ENCODE measurements at regions not wholly inside any gene's neighbourhood (a gene's known extent, or its start where the extent isn't known, plus 50 kb on each side); places are given as distances from the start of the nearest gene placed in this dataset.

DNA sequence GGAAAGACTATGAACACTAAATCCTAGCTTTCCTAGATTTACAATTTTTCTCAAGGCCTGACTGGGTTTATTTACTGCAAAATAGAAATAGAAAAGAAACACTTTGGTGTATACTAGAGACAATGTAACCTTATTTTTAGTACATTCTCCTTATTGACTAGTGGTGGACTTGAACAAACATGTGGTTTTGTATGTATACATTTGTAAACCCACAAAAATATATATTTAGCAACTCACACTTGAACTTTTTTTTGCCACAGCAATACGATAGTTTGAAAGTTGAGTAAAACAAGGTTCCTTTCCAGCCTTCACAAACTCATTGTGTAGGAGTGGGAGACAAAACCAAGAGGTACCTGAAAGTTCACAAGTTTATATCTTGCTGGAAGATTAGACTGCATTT is 1633.4 kb upstream of the LRRTM1 start:
- Histone ChIP-seq H3K4me3 (ENCODE audit: control insufficient read depth in 1 of 2, extremely low read depth in 1 of 2, low read length in 1 of 2) (no peak overlapping the region), H3K27me3 (replicated peaks in 1 of 2; ENCODE audit: control insufficient read depth in 2 of 2, extremely low read depth in 1 of 2, insufficient read depth in 2 of 2, low read length in 1 of 2) (no peaks in the 10 kb centered on the region), H3K4me1 (ENCODE audit: control insufficient read depth in 1 of 2, extremely low read depth in 1 of 2, insufficient read depth in 2 of 2, low read length in 2 of 2) (no peaks in the 10 kb centered on the region), H3K9me3 (peaks cover 5% of the 10 kb centered on the region), H3K27ac (ENCODE audit: low read length) (no peak overlapping the region), H3K36me3 (ENCODE audit: control insufficient read depth in 2 of 2, extremely low read depth in 1 of 2, insufficient read depth in 1 of 2, low read length in 1 of 2) (no peaks in the 10 kb centered on the region)
- no peaks in the 10 kb centered on the region for H3K36me3 Mint-ChIP-seq
- DNase-seq (no peak), ATAC-seq (replicated peaks in 1 of 4) (no peak)
- POLR2A ChIA-PET = no interaction called here
- no CpG with 5 or more reads among the region's 1 CpG for WGBS (ENCODE audit: insufficient coverage)
- no peak overlapping the region for H3K27ac Mint-ChIP-seq
- no peak overlapping the region for H3K4me3 Mint-ChIP-seq
- H3K4me1 Mint-ChIP-seq = no peaks in the 10 kb centered on the region
- H3K9me3 Mint-ChIP-seq = peaks cover 5 to 19% (median 16%) of the 10 kb centered on the region in 3 donors
- CTCF ChIA-PET = no interaction called here
- H3K27me3 Mint-ChIP-seq = no peaks in the 10 kb centered on the region

DNA sequence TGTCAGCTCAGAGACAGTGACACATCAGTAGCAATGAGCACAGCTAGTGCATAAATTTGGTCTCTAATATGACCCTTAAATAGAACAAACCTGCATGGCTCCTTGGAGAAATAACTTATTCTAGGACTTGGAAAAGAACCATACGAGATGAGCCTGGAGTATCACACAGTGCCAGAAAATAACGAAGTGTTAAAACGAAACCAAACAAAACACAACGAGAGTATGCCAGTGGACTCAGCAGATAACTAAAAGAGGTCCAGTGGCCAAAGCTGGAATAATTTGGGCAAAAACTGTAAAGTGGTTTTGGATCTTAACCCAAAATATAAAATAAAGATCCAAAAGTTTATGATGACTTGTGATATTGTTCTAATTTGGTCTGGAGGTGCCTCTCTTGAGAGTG is 1599.0 kb upstream of the LRRTM1 start:
- DNase-seq = no peak
- Histone ChIP-seq H3K4me1 (ENCODE audit: control insufficient read depth in 1 of 2, extremely low read depth in 1 of 2, insufficient read depth in 2 of 2, low read length in 2 of 2) (no peaks in the 10 kb centered on the region), H3K4me3 (ENCODE audit: control insufficient read depth in 1 of 2, extremely low read depth in 1 of 2, low read length in 1 of 2) (no peak overlapping the region), H3K27me3 (replicated peaks in 1 of 2; ENCODE audit: control insufficient read depth in 2 of 2, extremely low read depth in 1 of 2, insufficient read depth in 2 of 2, low read length in 1 of 2) (no peaks in the 10 kb centered on the region), H3K9me3 (peaks cover 2% of the 10 kb centered on the region), H3K27ac (ENCODE audit: low read length) (no peak overlapping the region), H3K36me3 (ENCODE audit: control insufficient read depth in 2 of 2, extremely low read depth in 1 of 2, insufficient read depth in 1 of 2, low read length in 1 of 2) (no peaks in the 10 kb centered on the region)
- Mint-ChIP-seq H3K36me3 (no peaks in the 10 kb centered on the region), H3K27ac (no peak overlapping the region), H3K4me1 (no peaks in the 10 kb centered on the region), H3K9me3 (peaks cover 19 to 25% (median 24%) of the 10 kb centered on the region in 3 donors), H3K4me3 (no peak overlapping the region), H3K27me3 (no peaks in the 10 kb centered on the region)
- no peak for ATAC-seq (replicated peaks in 1 of 4)
- ChIA-PET POLR2A (no interaction called here), CTCF (no interaction called here)
- 88% methylated on average over 3 of the region's 4 CpGs for WGBS (ENCODE audit: insufficient coverage)

DNA sequence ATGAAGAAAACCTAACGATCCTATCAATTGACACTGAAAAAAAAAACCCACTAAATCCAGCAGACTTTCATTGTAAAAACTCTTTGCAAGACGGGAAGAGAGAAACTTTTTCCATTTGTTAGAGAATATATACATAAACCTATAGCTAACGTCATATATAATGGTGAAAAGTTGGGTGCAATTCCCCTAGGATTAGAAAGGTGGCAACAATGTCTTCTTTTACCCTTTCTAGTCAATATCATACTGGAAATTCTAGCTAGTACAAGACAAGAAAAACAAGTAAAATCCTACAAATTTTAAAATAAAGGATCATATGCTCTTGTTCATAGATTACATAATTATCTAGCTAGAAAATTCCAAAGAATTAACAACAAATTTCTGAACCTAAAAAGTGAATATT is 1596.5 kb upstream of the LRRTM1 start:
- DNase-seq (no peak), ATAC-seq (replicated peaks in 1 of 4) (no peak)
- WGBS (ENCODE audit: insufficient coverage) = no CpG with 5 or more reads among the region's 3 CpGs
- no peak overlapping the region for H3K4me3 Mint-ChIP-seq
- no peaks in the 10 kb centered on the region for H3K36me3 Mint-ChIP-seq
- ChIA-PET CTCF (no interaction called here), POLR2A (no interaction called here)
- H3K27me3 ChIP-seq (replicated peaks in 1 of 2; ENCODE audit: control insufficient read depth in 2 of 2, extremely low read depth in 1 of 2, insufficient read depth in 2 of 2, low read length in 1 of 2) = no peaks in the 10 kb centered on the region
- no peaks in the 10 kb centered on the region for H3K4me1 ChIP-seq (ENCODE audit: control insufficient read depth in 1 of 2, extremely low read depth in 1 of 2, insufficient read depth in 2 of 2, low read length in 2 of 2)
- no peak overlapping the region for H3K27ac ChIP-seq (ENCODE audit: low read length)
- no peak overlapping the region for H3K4me3 ChIP-seq (ENCODE audit: control insufficient read depth in 1 of 2, extremely low read depth in 1 of 2, low read length in 1 of 2)
- H3K4me1 Mint-ChIP-seq = no peaks in the 10 kb centered on the region
- no peaks in the 10 kb centered on the region for H3K36me3 ChIP-seq (ENCODE audit: control insufficient read depth in 2 of 2, extremely low read depth in 1 of 2, insufficient read depth in 1 of 2, low read length in 1 of 2)
- peaks cover 24 to 28% (median 27%) of the 10 kb centered on the region in 3 donors for H3K9me3 Mint-ChIP-seq
- H3K27me3 Mint-ChIP-seq = no peaks in the 10 kb centered on the region
- no peak overlapping the region for H3K27ac Mint-ChIP-seq
- peaks cover 6% of the 10 kb centered on the region for H3K9me3 ChIP-seq

DNA sequence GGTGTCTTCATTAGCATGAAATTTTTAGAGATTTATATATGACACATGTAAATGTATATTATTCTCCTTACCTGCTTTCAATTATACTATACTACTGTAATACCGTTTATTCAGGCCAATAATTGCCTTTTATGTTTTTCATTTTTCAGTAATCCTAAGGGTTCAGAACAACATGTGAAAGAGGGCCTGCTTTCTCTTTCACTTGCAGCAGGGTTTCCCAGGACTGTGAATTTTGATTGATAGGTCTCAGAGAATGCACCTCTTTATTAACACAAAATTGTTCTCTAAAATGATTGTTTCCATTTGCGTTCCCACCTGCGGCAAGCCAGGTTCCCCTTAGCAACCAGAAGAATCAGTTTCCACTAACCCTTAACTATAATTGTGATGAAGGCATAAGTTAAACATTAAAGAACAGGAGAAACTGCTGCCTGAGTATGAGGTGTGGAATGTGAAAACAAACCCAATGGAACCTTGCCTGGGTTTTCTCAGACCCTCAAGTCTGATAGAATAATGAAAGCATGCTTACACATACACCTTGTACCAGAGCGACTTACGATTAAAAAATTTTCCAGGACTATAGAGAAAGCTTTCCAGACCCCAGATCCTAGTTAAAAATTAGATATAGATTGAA is 1591.2 kb upstream of the LRRTM1 start:
- CTCF ChIA-PET = no interaction called here
- DNase-seq = no peak

DNA sequence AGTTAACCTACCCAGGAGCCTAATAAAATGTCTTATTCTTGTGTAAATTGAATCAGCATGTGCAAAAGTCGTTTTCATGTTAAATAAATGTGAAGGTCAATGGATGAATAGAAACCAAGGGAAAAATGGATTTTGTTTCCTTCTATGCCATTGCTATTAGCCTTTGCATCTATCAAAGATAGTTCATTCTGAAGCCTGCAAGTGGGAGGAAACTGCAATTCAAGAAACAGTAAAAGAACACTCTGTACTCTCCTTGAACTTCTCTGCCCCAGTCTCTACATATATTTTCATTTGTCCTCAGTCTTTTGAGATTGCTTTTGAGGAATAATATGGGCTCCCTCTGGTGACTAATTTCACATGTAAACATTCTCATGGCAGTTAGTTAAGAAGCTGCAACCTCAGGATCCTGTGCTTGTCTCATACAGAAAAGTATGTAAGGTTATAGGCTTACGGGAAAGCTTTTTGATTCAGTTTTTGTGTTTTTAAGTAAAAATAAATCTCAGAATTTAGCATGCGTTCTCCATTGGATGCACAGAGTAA is 1590.0 kb upstream of the LRRTM1 start:
- Histone ChIP-seq H3K27ac (ENCODE audit: low read length) (no peak overlapping the region), H3K4me1 (ENCODE audit: control insufficient read depth in 1 of 2, extremely low read depth in 1 of 2, insufficient read depth in 2 of 2, low read length in 2 of 2) (no peaks in the 10 kb centered on the region), H3K27me3 (replicated peaks in 1 of 2; ENCODE audit: control insufficient read depth in 2 of 2, extremely low read depth in 1 of 2, insufficient read depth in 2 of 2, low read length in 1 of 2) (no peaks in the 10 kb centered on the region), H3K4me3 (ENCODE audit: control insufficient read depth in 1 of 2, extremely low read depth in 1 of 2, low read length in 1 of 2) (no peak overlapping the region), H3K36me3 (ENCODE audit: control insufficient read depth in 2 of 2, extremely low read depth in 1 of 2, insufficient read depth in 1 of 2, low read length in 1 of 2) (no peaks in the 10 kb centered on the region), H3K9me3 (peaks cover 4% of the 10 kb centered on the region)
- H3K9me3 Mint-ChIP-seq = peaks cover 12 to 26% (median 26%) of the 10 kb centered on the region in 3 donors
- WGBS (ENCODE audit: insufficient coverage) = no CpG with 5 or more reads among the region's 3 CpGs
- H3K4me1 Mint-ChIP-seq = no peaks in the 10 kb centered on the region
- H3K27ac Mint-ChIP-seq = no peak overlapping the region
- CTCF ChIA-PET = no interaction called here
- DNase-seq (no peak), ATAC-seq (replicated peaks in 1 of 4) (no peak)
- H3K27me3 Mint-ChIP-seq = no peaks in the 10 kb centered on the region
- no peaks in the 10 kb centered on the region for H3K36me3 Mint-ChIP-seq
- no peak overlapping the region for H3K4me3 Mint-ChIP-seq
- POLR2A ChIA-PET = no interaction called here

More for the DNA sequence above, 1591.2 kb upstream of the LRRTM1 start:
- H3K4me1 Mint-ChIP-seq = no peaks in the 10 kb centered on the region
- Histone ChIP-seq H3K36me3 (ENCODE audit: control insufficient read depth in 2 of 2, extremely low read depth in 1 of 2, insufficient read depth in 1 of 2, low read length in 1 of 2) (no peaks in the 10 kb centered on the region), H3K9me3 (peaks cover 4% of the 10 kb centered on the region), H3K4me3 (ENCODE audit: control insufficient read depth in 1 of 2, extremely low read depth in 1 of 2, low read length in 1 of 2) (no peak overlapping the region), H3K4me1 (ENCODE audit: control insufficient read depth in 1 of 2, extremely low read depth in 1 of 2, insufficient read depth in 2 of 2, low read length in 2 of 2) (no peaks in the 10 kb centered on the region), H3K27ac (ENCODE audit: low read length) (no peak overlapping the region), H3K27me3 (replicated peaks in 1 of 2; ENCODE audit: control insufficient read depth in 2 of 2, extremely low read depth in 1 of 2, insufficient read depth in 2 of 2, low read length in 1 of 2) (no peaks in the 10 kb centered on the region)
- POLR2A ChIA-PET = no interaction called here
- no peak overlapping the region for H3K27ac Mint-ChIP-seq
- no peaks in the 10 kb centered on the region for H3K27me3 Mint-ChIP-seq
- peaks cover 12 to 28% (median 26%) of the 10 kb centered on the region in 3 donors for H3K9me3 Mint-ChIP-seq
- WGBS (ENCODE audit: insufficient coverage) = no CpG with 5 or more reads among the region's 5 CpGs
- H3K4me3 Mint-ChIP-seq = no peak overlapping the region
- no peak for ATAC-seq (replicated peaks in 1 of 4)
- no peaks in the 10 kb centered on the region for H3K36me3 Mint-ChIP-seq

DNA sequence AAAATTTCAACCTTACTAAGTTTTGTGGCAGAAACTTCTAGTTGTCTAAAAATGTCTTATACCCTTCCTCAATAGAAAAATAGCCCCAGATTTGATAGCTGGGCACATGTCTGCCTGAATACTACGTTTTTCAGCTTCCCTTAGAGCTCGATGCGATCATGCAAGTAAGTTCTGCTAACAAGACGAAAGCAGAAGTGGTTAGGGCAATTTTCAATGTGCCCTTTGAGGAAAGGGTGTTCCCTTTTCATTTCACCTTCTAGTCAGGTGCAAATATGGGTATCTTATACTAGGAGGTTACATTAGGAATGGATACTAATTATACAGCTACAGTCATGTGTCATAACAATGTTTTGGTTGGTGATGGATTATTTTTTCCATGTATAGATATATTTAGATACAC is 1572.1 kb upstream of the LRRTM1 start:
- Mint-ChIP-seq H3K27ac (no peak overlapping the region), H3K4me3 (no peak overlapping the region), H3K27me3 (no peaks in the 10 kb centered on the region), H3K9me3 (peaks cover 8 to 20% (median 11%) of the 10 kb centered on the region in 3 donors), H3K36me3 (no peaks in the 10 kb centered on the region), H3K4me1 (no peaks in the 10 kb centered on the region)
- ATAC-seq (replicated peaks in 1 of 4) (no peak), DNase-seq (no peak)
- no peaks in the 10 kb centered on the region for H3K36me3 ChIP-seq (ENCODE audit: control insufficient read depth in 2 of 2, extremely low read depth in 1 of 2, insufficient read depth in 1 of 2, low read length in 1 of 2)
- POLR2A ChIA-PET = no interaction called here
- H3K4me1 ChIP-seq (ENCODE audit: control insufficient read depth in 1 of 2, extremely low read depth in 1 of 2, insufficient read depth in 2 of 2, low read length in 2 of 2) = no peaks in the 10 kb centered on the region
- CTCF ChIA-PET = no interaction called here
- H3K27ac ChIP-seq (ENCODE audit: low read length) = no peak overlapping the region
- H3K4me3 ChIP-seq (ENCODE audit: control insufficient read depth in 1 of 2, extremely low read depth in 1 of 2, low read length in 1 of 2) = no peak overlapping the region
- H3K9me3 ChIP-seq = no peaks in the 10 kb centered on the region
- no peaks in the 10 kb centered on the region for H3K27me3 ChIP-seq (replicated peaks in 1 of 2; ENCODE audit: control insufficient read depth in 2 of 2, extremely low read depth in 1 of 2, insufficient read depth in 2 of 2, low read length in 1 of 2)
- 0% methylated on average over 4 of the region's 4 CpGs for WGBS (ENCODE audit: insufficient coverage)

DNA sequence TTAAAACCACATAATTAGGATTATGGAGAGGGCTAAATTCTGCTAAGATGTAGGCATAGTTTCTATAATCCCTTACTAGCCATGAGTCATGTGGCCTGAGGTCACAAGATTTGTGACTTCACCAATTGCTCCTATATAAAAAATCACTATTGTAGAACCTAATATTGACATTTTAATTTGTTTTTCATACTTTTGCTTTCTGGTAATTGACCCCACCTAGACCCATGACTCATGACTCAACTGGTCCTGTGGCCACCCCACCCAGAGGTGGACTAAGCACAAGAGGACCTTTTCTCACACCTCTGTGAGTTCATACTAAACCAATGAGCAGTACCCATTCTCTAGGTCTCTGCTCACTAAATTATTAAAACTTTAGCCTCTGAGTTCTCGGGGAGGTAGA is 1567.5 kb upstream of the LRRTM1 start:
- no peaks in the 10 kb centered on the region for H3K27me3 ChIP-seq (replicated peaks in 1 of 2; ENCODE audit: control insufficient read depth in 2 of 2, extremely low read depth in 1 of 2, insufficient read depth in 2 of 2, low read length in 1 of 2)
- no peak for DNase-seq
- Mint-ChIP-seq H3K27me3 (no peaks in the 10 kb centered on the region), H3K9me3 (peaks cover 9 to 32% (median 16%) of the 10 kb centered on the region in 3 donors), H3K36me3 (no peaks in the 10 kb centered on the region), H3K4me1 (no peaks in the 10 kb centered on the region), H3K27ac (no peak overlapping the region), H3K4me3 (no peak overlapping the region)
- no peaks in the 10 kb centered on the region for H3K4me1 ChIP-seq (ENCODE audit: control insufficient read depth in 1 of 2, extremely low read depth in 1 of 2, insufficient read depth in 2 of 2, low read length in 2 of 2)
- no peaks in the 10 kb centered on the region for H3K9me3 ChIP-seq
- no CpG with 5 or more reads among the region's 1 CpG for WGBS (ENCODE audit: insufficient coverage)
- H3K4me3 ChIP-seq (ENCODE audit: control insufficient read depth in 1 of 2, extremely low read depth in 1 of 2, low read length in 1 of 2) = no peak overlapping the region
- ChIA-PET POLR2A (no interaction called here), CTCF (no interaction called here)
- no peaks in the 10 kb centered on the region for H3K36me3 ChIP-seq (ENCODE audit: control insufficient read depth in 2 of 2, extremely low read depth in 1 of 2, insufficient read depth in 1 of 2, low read length in 1 of 2)
- H3K27ac ChIP-seq (ENCODE audit: low read length) = no peak overlapping the region
- no peak for ATAC-seq (replicated peaks in 1 of 4)
